IMR-90 (cell line): ENCODE measurements at regions not wholly inside any gene's neighbourhood (a gene's known extent, or its start where the extent isn't known, plus 50 kb on each side); places are given as distances from the start of the nearest gene placed in this dataset.

Experiments used
- ATAC-seq: fragments of 200-7000 bp; cut with Tn5 transposase; 2 replicates; pipeline ENCODE4 v1.9.1; 2020; ENCODE audit warnings: low read depth, mild to moderate bottlenecking, moderate library complexity
- BruUV-seq: library from RNA; stranded (reverse); fragments of 400-500 nt; replicated peaks from 2 replicates; lab custom pipeline; 2021; lab: Mats Ljungman, UMichigan
- CTCF ChIA-PET: fragments of 300-600 bp; formaldehyde crosslinking; extraction: SDS; loops from one replicate; lab custom pipeline; 2021; ENCODE audit warnings: antibody characterized with exemption; lab: Yijun Ruan, JAX
- POLR2A ChIA-PET: fragments of 300-600 bp; sonication (Branson Sonifier 250); formaldehyde crosslinking; loops from one replicate; lab custom pipeline; 2022; ENCODE audit warnings: antibody characterized with exemption; ENCODE audit not compliant: unreplicated experiment; lab: Charles Lee
- DNase-seq: peaks from one replicate; pipeline ENCODE4 v3.0.0; 2013
- H2AFZ ChIP-seq: replicated peaks from 2 replicates; pipeline ENCODE3; 2013; ENCODE audit warnings: low read length, mild to moderate bottlenecking; ENCODE audit not compliant: poor library complexity
- H2AK5ac ChIP-seq: 2 replicates; pipeline ENCODE4 v1.6.1; 2013; ENCODE audit warnings: low read depth, low read length, inconsistent platforms
- H2AK9ac ChIP-seq: replicated peaks from 2 replicates; pipeline ENCODE3; 2013; ENCODE audit warnings: mild to moderate bottlenecking, low read depth, low read length, moderate library complexity; ENCODE audit not compliant: poor library complexity
- H2BK120ac ChIP-seq: 2 replicates; pipeline ENCODE4 v1.6.1; 2013; ENCODE audit warnings: low read depth, low read length, inconsistent platforms
- H2BK15ac ChIP-seq: 3 replicates; pipeline ENCODE4 v1.6.1; 2013; ENCODE audit warnings: low read depth, low read length, inconsistent platforms
- H2BK20ac ChIP-seq: 2 replicates; pipeline ENCODE4 v1.6.1; 2013; ENCODE audit warnings: low read depth, mild to moderate bottlenecking, inconsistent platforms, low read length, moderate library complexity
- H2BK5ac ChIP-seq: 2 replicates; pipeline ENCODE4 v1.6.1; 2013; ENCODE audit warnings: mild to moderate bottlenecking, low read depth, low read length, inconsistent platforms; ENCODE audit not compliant: poor library complexity, severe bottlenecking
- H3K14ac ChIP-seq: replicated peaks from 2 replicates; pipeline ENCODE4 v1.6.1; 2013; ENCODE audit warnings: low read depth, low read length, inconsistent platforms
- H3K18ac ChIP-seq: 2 replicates; pipeline ENCODE4 v1.6.1; 2013; ENCODE audit warnings: low read depth, low read length, control low read depth
- H3K23ac ChIP-seq: 2 replicates; pipeline ENCODE4 v1.6.1; 2013; ENCODE audit warnings: low read depth, low read length, inconsistent platforms
- H3K27ac ChIP-seq: 2 replicates; pipeline ENCODE4 v1.5.1; 2013; ENCODE audit warnings: mild to moderate bottlenecking, control low read depth, low read length; ENCODE audit not compliant: insufficient read depth
- H3K27me3 ChIP-seq: 2 replicates; pipeline ENCODE4 v1.6.1; 2013; ENCODE audit warnings: low read length; ENCODE audit not compliant: control insufficient read depth, insufficient read depth
- H3K36me3 ChIP-seq: 2 replicates; pipeline ENCODE4 v1.6.1; 2013; ENCODE audit warnings: low read length, mixed read lengths; ENCODE audit not compliant: control insufficient read depth, insufficient read depth
- H3K4ac ChIP-seq: 2 replicates; pipeline ENCODE4 v1.6.1; 2013; ENCODE audit warnings: low read depth, low read length, inconsistent platforms
- H3K4me1 ChIP-seq: 2 replicates; pipeline ENCODE4 v1.6.1; 2013; ENCODE audit warnings: low read length, mixed read lengths; ENCODE audit not compliant: control insufficient read depth, insufficient read depth
- H3K4me2 ChIP-seq: 2 replicates; pipeline ENCODE4 v1.6.1; 2013; ENCODE audit warnings: low read depth, mild to moderate bottlenecking, control low read depth, low read length, moderate library complexity
- H3K4me3 ChIP-seq: 2 replicates; pipeline ENCODE4 v1.5.1; 2013; ENCODE audit warnings: low read depth, mild to moderate bottlenecking, control low read depth, low read length, moderate library complexity; ENCODE audit not compliant: insufficient read depth
- H3K56ac ChIP-seq: 2 replicates; pipeline ENCODE4 v1.6.1; 2013; ENCODE audit warnings: low read length, inconsistent platforms; ENCODE audit not compliant: insufficient read depth; ENCODE audit errors: extremely low read depth
- H3K79me1 ChIP-seq, 2 experiments: 2 replicates each; pipeline ENCODE4 v1.6.1; 2013; ENCODE audit warnings: low read length in 2 of 2, inconsistent platforms in 1 of 2, low read depth in 1 of 2
- H3K9ac ChIP-seq: 2 replicates; pipeline ENCODE4 v1.6.1; 2013; ENCODE audit warnings: low read depth, low read length, control low read depth
- H3K9me1 ChIP-seq: 2 replicates; pipeline ENCODE4 v1.6.1; 2013; ENCODE audit warnings: low read length, inconsistent platforms; ENCODE audit not compliant: insufficient read depth
- H3K9me3 ChIP-seq: 2 replicates; pipeline ENCODE4 v1.6.1; 2013; ENCODE audit warnings: low read length; ENCODE audit not compliant: control insufficient read depth, insufficient read depth
- H4K20me1 ChIP-seq: 2 replicates; pipeline ENCODE4 v1.6.1; 2013; ENCODE audit warnings: low read length, inconsistent platforms; ENCODE audit not compliant: insufficient read depth
- H4K5ac ChIP-seq: 2 replicates; pipeline ENCODE4 v1.6.1; 2013; ENCODE audit warnings: mild to moderate bottlenecking, low read depth, low read length, control low read depth
- H4K8ac ChIP-seq, 2 experiments: 2 replicates each; pipeline ENCODE4 v1.6.1; 2013; ENCODE audit warnings: low read depth in 2 of 2, low read length in 2 of 2, control low read depth in 1 of 2, inconsistent platforms in 1 of 2
- H4K91ac ChIP-seq: 2 replicates; pipeline ENCODE4 v1.6.1; 2013; ENCODE audit warnings: low read depth, low read length, inconsistent platforms; ENCODE audit not compliant: insufficient read depth
- CEBPB ChIP-seq: IDR thresholded peaks from 2 replicates; pipeline ENCODE4 v1.6.1; 2012; ENCODE audit warnings: low read depth, low read length, improper control_type of control experiment
- CHD1 ChIP-seq: IDR thresholded peaks from 2 replicates; pipeline ENCODE4 v1.6.1; 2012; ENCODE audit warnings: low read depth, low read length, improper control_type of control experiment
- ELK1 ChIP-seq: fragments of 150-350 bp; IDR thresholded peaks from 2 replicates; pipeline ENCODE4 v1.6.1; 2016; ENCODE audit warnings: low read depth, mild to moderate bottlenecking, low read length, moderate library complexity, borderline replicate concordance
- FOS ChIP-seq: fragments of 150-350 bp; IDR thresholded peaks from 2 replicates; pipeline ENCODE4 v1.6.1; 2016; ENCODE audit warnings: low read depth, low read length
- MAFK ChIP-seq: IDR thresholded peaks from 2 replicates; pipeline ENCODE4 v1.6.1; 2012; ENCODE audit warnings: low read depth, low read length, improper control_type of control experiment
- MAZ ChIP-seq: IDR thresholded peaks from 2 replicates; pipeline ENCODE4 v1.6.1; 2012; ENCODE audit warnings: low read depth, mild to moderate bottlenecking, low read length, improper control_type of control experiment, moderate library complexity, borderline replicate concordance
- NFE2L2 ChIP-seq: fragments of 150-350 bp; IDR thresholded peaks from 2 replicates; pipeline ENCODE4 v1.6.1; 2016; ENCODE audit warnings: low read depth, mild to moderate bottlenecking, low read length
- RAD21 ChIP-seq: IDR thresholded peaks from 2 replicates; pipeline ENCODE4 v1.6.1; 2012; ENCODE audit warnings: low read length, improper control_type of control experiment
- RFX5 ChIP-seq: IDR thresholded peaks from 2 replicates; pipeline ENCODE4 v1.8.0; 2012; ENCODE audit warnings: low read depth, mild to moderate bottlenecking, low read length, moderate library complexity
- WGBS, 2 experiments: methylation state at CpG; one replicate each; pipeline versions ENCODE4 v1.1.5 to v1.1.7; 2013; ENCODE audit warnings: missing lambda C conversion rate in 2 of 2; ENCODE audit not compliant: insufficient read length in 1 of 2; ENCODE audit errors: extremely low coverage in 2 of 2; 5-methylcytosine and 5-hydroxymethylcytosine counted together
- dilution Hi-C: fragments of 300-500 bp; cut with HindIII; formaldehyde crosslinking; loops from one replicate; pipeline ENCODE4 v1.14.3; 2018; ENCODE audit warnings: low sequenced_read_pairs; ENCODE audit not compliant: unreplicated experiment
- in situ Hi-C: fragments of 300-500 bp; cut with MboI; formaldehyde crosslinking; loops from 3 replicates; pipeline ENCODE4 v1.14.3; 2019; ENCODE audit warnings: low sequenced_read_pairs, inconsistent platforms, mixed read lengths
- intact Hi-C: fragments of 100-400 bp; cut with micrococcal nuclease; formaldehyde crosslinking; loops from 2 replicates; pipeline ENCODE4 v1.10.0; 2022

GRCh38 chr5:130729541-130729940, 435.5 kb downstream of the HINT1 start:
- intact Hi-C loops, result no loop called here
- no TSS peak for BruUV-seq

More at GRCh38 chr5:130729541-130729940, 435.5 kb downstream of the HINT1 start:
- no peak overlapping the region for H3K18ac ChIP-seq
- no peak overlapping the region for H3K56ac ChIP-seq
- no peak overlapping the region for H3K14ac ChIP-seq
- TF ChIP-seq NFE2L2 (no peak), CHD1 (no peak), RAD21 (no peak), ELK1 (no peak), MAZ (no peak), MAFK (no peak), CEBPB (no peak), RFX5 (no peak), FOS (no peak)
- no peak overlapping the region for H3K4ac ChIP-seq
- H3K4me2 ChIP-seq, result no peak overlapping the region
- DNase-seq, result no peak
- CTCF ChIA-PET, result no interaction called here
- no peak overlapping the region for H4K8ac ChIP-seq
- no peak overlapping the region for H4K91ac ChIP-seq
- H3K36me3 ChIP-seq, result no peaks in the 10 kb centered on the region
- dilution Hi-C loops (no loop called here), in situ Hi-C loops (no loop called here)
- no peak overlapping the region for H2BK5ac ChIP-seq
- no peak overlapping the region for H2AK9ac ChIP-seq
- ATAC-seq, result no peak
- no peaks in the 10 kb centered on the region for H3K4me1 ChIP-seq
- H2AK5ac ChIP-seq, result no peak overlapping the region
- no peak overlapping the region for H3K4me3 ChIP-seq
- no peak overlapping the region for H2BK20ac ChIP-seq
- H3K23ac ChIP-seq, result no peak overlapping the region
- no peaks in the 10 kb centered on the region for H3K79me1 ChIP-seq
- no peak overlapping the region for H2BK15ac ChIP-seq
- POLR2A ChIA-PET, result no interaction called here
- H3K9me3 ChIP-seq, result peaks cover 9% of the 10 kb centered on the region
- H4K5ac ChIP-seq, result no peak overlapping the region
- no peaks in the 10 kb centered on the region for H3K27me3 ChIP-seq
- no peaks in the 10 kb centered on the region for H3K9me1 ChIP-seq
- no peaks in the 10 kb centered on the region for H4K20me1 ChIP-seq
- WGBS, 2 experiments, result 0% methylated on average over 1 of the region's 2 CpGs; no CpG with 5 or more reads in 1 of the 2 experiments
- no peak overlapping the region for H3K9ac ChIP-seq
- no peak overlapping the region for H2BK120ac ChIP-seq
- no peak overlapping the region for H2AFZ ChIP-seq
- H3K27ac ChIP-seq, result no peak overlapping the region
